Keratinocyte (primary cell): ENCODE measurements at regions not wholly inside any gene's neighbourhood (a gene's known extent, or its start where the extent isn't known, plus 50 kb on each side); places are given as distances from the start of the nearest gene placed in this dataset.

Experiments used
- EZH2 ChIP-seq: IDR thresholded peaks from one replicate; pipeline ENCODE4 v1.6.1; 2012; ENCODE audit warnings: inconsistent platforms, mild to moderate bottlenecking, low read length, moderate library complexity
- TF ChIP-seq, protein P1 (sequence below), 3 experiments: IDR thresholded peaks in 1 of 3; conservative IDR thresholded peaks in 1 of 3; optimal IDR thresholded peaks in 1 of 3; 2 replicates in 2 of 3; 3 replicates in 1 of 3; pipeline versions ENCODE3 to v1.5.1; 2011; ENCODE audit warnings: low read length in 3 of 3, mild to moderate bottlenecking in 3 of 3, moderate library complexity in 2 of 3, control low read depth in 1 of 3, inconsistent platforms in 1 of 3; ENCODE audit not compliant: insufficient read depth in 2 of 3; ENCODE audit errors: extremely low read depth in 1 of 3

DNA sequence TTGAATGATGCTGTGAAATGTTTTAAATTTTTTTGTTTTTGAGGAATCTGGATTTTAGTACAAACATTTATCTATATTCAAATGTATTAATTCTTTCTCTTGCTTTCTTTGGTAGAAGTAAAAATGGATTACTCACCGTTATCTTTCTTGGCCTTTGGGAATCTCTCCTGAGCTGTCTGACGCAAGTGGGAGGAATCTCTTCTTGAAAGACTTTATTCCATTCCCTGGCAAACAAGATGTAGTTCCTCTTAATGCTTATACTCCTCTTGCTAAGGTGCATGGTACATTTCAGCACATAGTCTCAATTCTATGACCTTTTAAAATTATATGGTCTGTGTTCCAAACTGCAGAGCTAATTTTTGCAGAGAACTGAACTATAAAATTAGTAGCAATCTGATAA, 246.2 kb upstream of the SLC10A2 start:
- TF ChIP-seq, protein P1, sequence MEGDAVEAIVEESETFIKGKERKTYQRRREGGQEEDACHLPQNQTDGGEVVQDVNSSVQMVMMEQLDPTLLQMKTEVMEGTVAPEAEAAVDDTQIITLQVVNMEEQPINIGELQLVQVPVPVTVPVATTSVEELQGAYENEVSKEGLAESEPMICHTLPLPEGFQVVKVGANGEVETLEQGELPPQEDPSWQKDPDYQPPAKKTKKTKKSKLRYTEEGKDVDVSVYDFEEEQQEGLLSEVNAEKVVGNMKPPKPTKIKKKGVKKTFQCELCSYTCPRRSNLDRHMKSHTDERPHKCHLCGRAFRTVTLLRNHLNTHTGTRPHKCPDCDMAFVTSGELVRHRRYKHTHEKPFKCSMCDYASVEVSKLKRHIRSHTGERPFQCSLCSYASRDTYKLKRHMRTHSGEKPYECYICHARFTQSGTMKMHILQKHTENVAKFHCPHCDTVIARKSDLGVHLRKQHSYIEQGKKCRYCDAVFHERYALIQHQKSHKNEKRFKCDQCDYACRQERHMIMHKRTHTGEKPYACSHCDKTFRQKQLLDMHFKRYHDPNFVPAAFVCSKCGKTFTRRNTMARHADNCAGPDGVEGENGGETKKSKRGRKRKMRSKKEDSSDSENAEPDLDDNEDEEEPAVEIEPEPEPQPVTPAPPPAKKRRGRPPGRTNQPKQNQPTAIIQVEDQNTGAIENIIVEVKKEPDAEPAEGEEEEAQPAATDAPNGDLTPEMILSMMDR (optimal IDR thresholded peaks at IDR 0.05 in 1 of 3, IDR thresholded peaks at IDR 0.05 in 1 of 3, conservative IDR thresholded peaks at IDR 0.05 in 1 of 3; ENCODE audit: extremely low read depth in 1 of 3, insufficient read depth in 2 of 3, low read length in 3 of 3), result no peak
- TF ChIP-seq EZH2, result no peak
